ENCODE measurements at regions not wholly inside any gene's neighbourhood (a gene's known extent, or its start where the extent isn't known, plus 50 kb on each side); places are given as distances from the start of the nearest gene placed in this dataset.
"Not testable (repeated sequence)": the region's sequence is repeated elsewhere in the genome, so short reads cannot be mapped to it uniquely, and the experiment has no call there.

DNA sequence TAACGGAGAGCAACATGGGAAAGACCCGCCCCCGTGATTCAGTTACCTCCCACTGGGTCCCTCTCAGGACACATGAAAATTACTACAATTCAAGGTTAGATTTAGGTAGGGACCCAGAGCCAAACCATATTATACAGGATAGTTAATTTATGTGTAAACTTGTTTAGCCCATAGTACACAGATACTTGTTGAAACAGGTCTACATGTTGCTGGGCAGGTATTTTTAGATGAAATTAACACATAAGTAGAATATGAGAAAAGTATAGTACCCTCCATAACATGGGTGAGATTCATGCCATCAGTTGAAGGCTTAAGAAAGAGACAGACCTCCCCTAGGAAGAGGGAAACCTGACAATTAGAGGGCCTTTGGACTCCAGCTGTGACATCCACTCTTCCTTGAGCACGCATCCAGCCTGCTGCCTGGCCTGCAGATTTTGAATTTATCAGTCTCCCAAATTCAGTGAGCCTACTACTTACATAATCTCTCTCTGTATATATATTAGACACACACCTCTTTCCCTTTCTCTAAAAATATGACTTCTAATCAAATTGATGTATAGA is 463.5 kb upstream of the NETO1 start:
- TF ChIP-seq, protein P1, sequence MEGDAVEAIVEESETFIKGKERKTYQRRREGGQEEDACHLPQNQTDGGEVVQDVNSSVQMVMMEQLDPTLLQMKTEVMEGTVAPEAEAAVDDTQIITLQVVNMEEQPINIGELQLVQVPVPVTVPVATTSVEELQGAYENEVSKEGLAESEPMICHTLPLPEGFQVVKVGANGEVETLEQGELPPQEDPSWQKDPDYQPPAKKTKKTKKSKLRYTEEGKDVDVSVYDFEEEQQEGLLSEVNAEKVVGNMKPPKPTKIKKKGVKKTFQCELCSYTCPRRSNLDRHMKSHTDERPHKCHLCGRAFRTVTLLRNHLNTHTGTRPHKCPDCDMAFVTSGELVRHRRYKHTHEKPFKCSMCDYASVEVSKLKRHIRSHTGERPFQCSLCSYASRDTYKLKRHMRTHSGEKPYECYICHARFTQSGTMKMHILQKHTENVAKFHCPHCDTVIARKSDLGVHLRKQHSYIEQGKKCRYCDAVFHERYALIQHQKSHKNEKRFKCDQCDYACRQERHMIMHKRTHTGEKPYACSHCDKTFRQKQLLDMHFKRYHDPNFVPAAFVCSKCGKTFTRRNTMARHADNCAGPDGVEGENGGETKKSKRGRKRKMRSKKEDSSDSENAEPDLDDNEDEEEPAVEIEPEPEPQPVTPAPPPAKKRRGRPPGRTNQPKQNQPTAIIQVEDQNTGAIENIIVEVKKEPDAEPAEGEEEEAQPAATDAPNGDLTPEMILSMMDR (IDR thresholded peaks at IDR 0.05), result no peak
- intact Hi-C loops (cut with DNase I), result no loop called here
- H3K27ac ChIP-seq, result no peak overlapping the region
- H3K4me1 ChIP-seq, result no peaks in the 10 kb centered on the region
- no peaks in the 10 kb centered on the region for H3K36me3 ChIP-seq (ENCODE audit: insufficient read depth in 1 of 2, low read depth in 1 of 2)
- ATAC-seq (no peak), DNase-seq (no peak)
- no peaks in the 10 kb centered on the region for H3K9me3 ChIP-seq
- no peak overlapping the region for H3K4me3 ChIP-seq
- 81 to 84% (median 83%) methylated on average over 4 of the region's 4 CpGs for WGBS, 3 donors
- no peaks in the 10 kb centered on the region for H3K27me3 ChIP-seq (ENCODE audit: insufficient read depth in 3 of 3, low read length in 2 of 3)

DNA sequence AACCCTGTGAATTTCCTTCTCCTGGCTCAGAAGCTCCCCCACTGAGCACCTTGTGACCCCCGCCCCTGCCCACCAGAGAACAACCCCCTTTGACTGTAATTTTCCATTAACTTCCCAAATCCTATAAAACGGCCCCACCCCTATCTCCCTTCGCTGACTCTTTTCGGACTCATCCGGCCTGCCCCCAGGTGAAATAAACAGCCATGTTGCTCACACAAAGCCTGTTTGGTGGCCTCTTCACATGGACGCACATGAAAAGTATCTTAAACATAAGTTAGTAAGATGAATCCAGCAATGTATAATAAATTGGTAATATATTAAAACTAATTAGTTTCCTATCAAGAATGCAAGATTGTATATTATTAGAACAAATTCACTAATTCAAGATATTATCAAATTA is 462.3 kb upstream of the NETO1 start:
- ATAC-seq, result not testable (repeated sequence)

DNA sequence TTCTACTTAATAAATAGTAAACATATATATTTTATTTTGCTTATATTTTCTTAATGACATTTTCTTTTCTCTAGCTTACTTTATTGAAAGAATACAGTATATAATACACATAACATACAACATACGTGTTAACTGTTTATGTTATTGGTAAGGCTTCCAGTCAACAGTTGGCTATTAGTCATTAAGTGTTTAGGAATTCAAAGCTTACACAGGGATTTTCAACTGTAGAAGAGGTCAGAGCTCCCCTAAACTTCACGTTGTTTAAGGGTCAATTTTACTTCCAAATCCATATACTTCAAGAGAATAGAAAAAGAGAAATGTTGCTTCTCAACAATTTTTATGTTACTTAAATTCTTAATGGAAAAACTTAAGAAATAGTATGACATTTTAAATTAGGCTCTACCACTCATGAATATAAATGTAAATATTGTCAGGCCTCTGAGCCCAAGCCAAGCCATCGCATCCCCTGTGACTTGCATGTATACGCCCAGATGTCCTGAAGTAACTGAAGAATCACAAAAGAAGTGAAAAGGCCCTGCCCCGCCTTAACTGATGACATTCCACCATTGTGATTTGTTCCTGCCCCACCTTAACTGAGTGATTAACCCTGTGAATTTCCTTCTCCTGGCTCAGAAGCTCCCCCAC is 456.5 kb upstream of the NETO1 start:
- H3K27me3 ChIP-seq (ENCODE audit: insufficient read depth in 3 of 3, low read length in 2 of 3); H3K4me1 ChIP-seq; ATAC-seq; H3K36me3 ChIP-seq (ENCODE audit: insufficient read depth in 1 of 2, low read depth in 1 of 2); intact Hi-C loops (cut with DNase I); H3K9me3 ChIP-seq; H3K4me3 ChIP-seq; DNase-seq; H3K27ac ChIP-seq: not testable (repeated sequence)
- WGBS, 3 donors, result 85 to 89% (median 87%) methylated on average over 4 of the region's 5 CpGs

More for the DNA sequence above, 462.3 kb upstream of the NETO1 start:
- H3K36me3 ChIP-seq (ENCODE audit: insufficient read depth in 1 of 2, low read depth in 1 of 2); DNase-seq; H3K9me3 ChIP-seq; H3K27ac ChIP-seq; H3K4me1 ChIP-seq; intact Hi-C loops (cut with DNase I); H3K27me3 ChIP-seq (ENCODE audit: insufficient read depth in 3 of 3, low read length in 2 of 3); H3K4me3 ChIP-seq: not testable (repeated sequence)
- 86 to 93% (median 92%) methylated on average over 6 of the region's 6 CpGs for WGBS, 3 donors

DNA sequence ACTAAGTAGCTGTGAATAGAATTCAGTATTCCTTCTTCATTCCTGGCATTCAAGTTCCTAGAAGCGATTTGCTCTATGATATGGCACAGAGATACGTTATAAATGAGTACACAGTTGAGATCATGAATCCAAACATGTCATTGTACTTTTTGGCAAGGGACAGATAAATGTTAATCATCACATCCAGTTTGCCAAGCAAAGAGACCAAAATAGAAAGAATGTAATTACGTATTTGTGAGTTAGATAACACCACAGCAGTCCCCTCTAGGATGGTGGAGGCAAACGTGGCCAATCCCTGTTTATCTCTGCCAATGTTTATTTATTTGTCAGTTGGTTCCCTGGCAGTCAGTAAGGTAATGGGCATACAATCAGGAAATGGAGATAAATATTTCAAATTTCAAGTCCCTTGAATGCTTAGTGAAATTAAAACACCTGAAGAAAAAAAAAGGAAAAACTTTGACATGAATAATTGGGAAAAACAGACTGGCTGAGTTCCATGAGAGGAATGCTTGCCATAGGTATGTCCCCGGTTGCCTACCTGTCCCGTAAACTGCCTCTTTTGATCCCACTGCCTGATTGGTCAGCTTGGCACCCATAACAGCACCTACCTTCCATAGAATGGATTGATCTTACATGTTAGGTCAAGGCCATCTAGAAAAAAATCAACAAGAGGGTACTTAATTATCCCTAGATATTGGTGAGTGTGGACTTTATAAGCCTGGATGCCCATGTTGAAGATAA is 451.1 kb upstream of the NETO1 start:
- Histone ChIP-seq H3K36me3 (ENCODE audit: insufficient read depth in 1 of 2, low read depth in 1 of 2) (no peaks in the 10 kb centered on the region), H3K27me3 (ENCODE audit: insufficient read depth in 3 of 3, low read length in 2 of 3) (no peaks in the 10 kb centered on the region), H3K4me3 (no peak overlapping the region), H3K9me3 (no peaks in the 10 kb centered on the region), H3K27ac (no peak overlapping the region), H3K4me1 (no peaks in the 10 kb centered on the region)
- 51 to 55% (median 52%) methylated on average over 6 of the region's 6 CpGs for WGBS, 3 donors
- intact Hi-C loops (cut with DNase I), result no loop called here
- TF ChIP-seq, protein P1 (IDR thresholded peaks at IDR 0.05), result no peak
- DNase-seq (no peak), ATAC-seq (peak in 1 of 4 donors; percentile 27)

DNA sequence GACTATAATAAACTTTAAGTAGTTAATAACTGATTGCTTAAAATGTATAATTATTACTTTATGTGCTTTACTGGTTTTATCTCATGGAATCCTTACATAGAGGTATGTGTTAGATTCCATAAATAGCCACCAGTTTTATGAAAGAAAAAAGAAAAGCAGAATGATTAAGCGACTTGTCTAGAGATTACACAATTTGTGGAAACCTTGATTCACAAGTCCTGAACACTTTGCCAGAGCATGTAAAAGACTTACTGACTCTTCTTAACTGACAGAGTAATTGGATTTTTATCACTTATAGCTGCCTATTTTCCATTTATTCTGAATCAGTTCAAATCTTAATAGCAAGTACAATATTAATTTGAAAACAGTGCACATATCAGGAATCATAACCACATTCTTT is 448.7 kb upstream of the NETO1 start:
- intact Hi-C loops (cut with DNase I), result no loop called here
- WGBS, 3 donors, result 53 to 88% (median 75%) methylated on average over 1 of the region's 1 CpG
- Histone ChIP-seq H3K36me3 (ENCODE audit: insufficient read depth in 1 of 2, low read depth in 1 of 2) (no peaks in the 10 kb centered on the region), H3K9me3 (no peaks in the 10 kb centered on the region), H3K27me3 (ENCODE audit: insufficient read depth in 3 of 3, low read length in 2 of 3) (no peaks in the 10 kb centered on the region), H3K4me3 (no peak overlapping the region), H3K4me1 (no peaks in the 10 kb centered on the region), H3K27ac (no peak overlapping the region)
- TF ChIP-seq, protein P1 (IDR thresholded peaks at IDR 0.05), result no peak
- no peak for DNase-seq
- ATAC-seq, result no peak
